ENCODE measurements at regions not wholly inside any gene's neighbourhood (a gene's known extent, or its start where the extent isn't known, plus 50 kb on each side); places are given as distances from the start of the nearest gene placed in this dataset.

DNA sequence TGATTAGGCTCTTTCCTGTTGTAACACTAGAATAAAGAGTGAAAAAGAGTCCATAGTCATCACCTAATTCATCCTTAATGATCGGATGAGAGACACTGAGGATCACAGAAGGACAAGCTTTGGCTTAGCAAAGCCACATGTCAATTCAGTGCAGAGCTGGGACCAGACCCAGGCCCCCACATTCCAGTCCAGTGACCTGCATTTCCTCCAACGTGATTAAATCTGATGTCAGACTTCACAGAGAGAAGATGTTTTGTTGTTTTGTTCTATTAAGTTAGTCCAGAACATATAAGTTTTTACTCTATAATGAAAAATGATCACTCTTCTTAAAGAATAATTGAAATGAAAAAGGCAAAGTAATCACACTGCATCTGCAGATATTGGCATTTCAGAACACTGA lies 377.9 kb upstream of the PAPPA start:
- no peak overlapping the region for H3K27ac Mint-ChIP-seq

DNA sequence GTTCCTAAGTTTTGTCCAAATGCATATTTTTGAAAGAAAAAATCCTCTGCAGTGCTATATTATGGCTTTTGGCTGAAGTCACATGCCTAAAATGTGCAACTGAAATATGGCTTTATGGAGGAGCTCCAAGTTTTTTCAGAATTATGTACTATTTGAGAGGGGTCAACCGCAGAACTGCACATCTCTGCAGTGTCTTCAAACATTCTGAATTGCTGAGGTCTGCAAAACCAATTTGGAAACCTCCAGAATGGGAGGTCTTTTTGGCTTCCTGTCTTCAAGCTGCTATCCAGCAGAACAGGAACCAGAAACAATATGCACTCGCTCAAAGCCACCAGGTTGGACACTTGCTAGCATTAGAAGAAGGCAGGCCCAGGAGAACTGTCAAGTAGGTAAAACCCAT lies 376.0 kb upstream of the PAPPA start:
- Mint-ChIP-seq H3K9me3 (peaks cover under 1% of the 10 kb centered on the region), H3K27me3 (ENCODE audit: insufficient read depth) (no peaks in the 10 kb centered on the region), H3K36me3 (ENCODE audit: low read depth) (no peaks in the 10 kb centered on the region), H3K4me1 (no peaks in the 10 kb centered on the region), H3K4me3 (no peak overlapping the region), H3K27ac (no peak overlapping the region)
- Histone ChIP-seq H3K27me3 (ENCODE audit: control insufficient read depth, insufficient read depth, low read length, poor library complexity, severe bottlenecking) (no peaks in the 10 kb centered on the region), H3K36me3 (ENCODE audit: control insufficient read depth, insufficient read depth, low read length) (no peaks in the 10 kb centered on the region), H3K4me1 (ENCODE audit: control insufficient read depth, insufficient read depth, low read length) (no peaks in the 10 kb centered on the region), H3K4me3 (ENCODE audit: low read length) (no peak overlapping the region), H3K9me3 (ENCODE audit: control insufficient read depth, low read length) (no peaks in the 10 kb centered on the region), H3K27ac (ENCODE audit: low read depth, low read length) (no peak overlapping the region), H3K9ac (ENCODE audit: extremely low read depth, low read length, poor library complexity, severe bottlenecking) (no peak overlapping the region)
- 94 to 100% methylated on average over 2 of the region's 2 CpGs for WGBS, 2 experiments (ENCODE audit: insufficient coverage in 1 of 2, insufficient read length in 1 of 2)
- no peak for DNase-seq
- TF ChIP-seq, protein P1, sequence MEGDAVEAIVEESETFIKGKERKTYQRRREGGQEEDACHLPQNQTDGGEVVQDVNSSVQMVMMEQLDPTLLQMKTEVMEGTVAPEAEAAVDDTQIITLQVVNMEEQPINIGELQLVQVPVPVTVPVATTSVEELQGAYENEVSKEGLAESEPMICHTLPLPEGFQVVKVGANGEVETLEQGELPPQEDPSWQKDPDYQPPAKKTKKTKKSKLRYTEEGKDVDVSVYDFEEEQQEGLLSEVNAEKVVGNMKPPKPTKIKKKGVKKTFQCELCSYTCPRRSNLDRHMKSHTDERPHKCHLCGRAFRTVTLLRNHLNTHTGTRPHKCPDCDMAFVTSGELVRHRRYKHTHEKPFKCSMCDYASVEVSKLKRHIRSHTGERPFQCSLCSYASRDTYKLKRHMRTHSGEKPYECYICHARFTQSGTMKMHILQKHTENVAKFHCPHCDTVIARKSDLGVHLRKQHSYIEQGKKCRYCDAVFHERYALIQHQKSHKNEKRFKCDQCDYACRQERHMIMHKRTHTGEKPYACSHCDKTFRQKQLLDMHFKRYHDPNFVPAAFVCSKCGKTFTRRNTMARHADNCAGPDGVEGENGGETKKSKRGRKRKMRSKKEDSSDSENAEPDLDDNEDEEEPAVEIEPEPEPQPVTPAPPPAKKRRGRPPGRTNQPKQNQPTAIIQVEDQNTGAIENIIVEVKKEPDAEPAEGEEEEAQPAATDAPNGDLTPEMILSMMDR (conservative IDR thresholded peaks at IDR 0.05), result no peak

More for the DNA sequence above, 377.9 kb upstream of the PAPPA start:
- H3K27ac ChIP-seq (ENCODE audit: low read depth, low read length), result no peak overlapping the region
- H3K9ac ChIP-seq (ENCODE audit: extremely low read depth, low read length, poor library complexity, severe bottlenecking), result no peak overlapping the region
- WGBS, 2 experiments (ENCODE audit: insufficient coverage in 1 of 2, insufficient read length in 1 of 2), result 68% methylated on average over 2 of the region's 2 CpGs; no CpG with 5 or more reads in 1 of the 2 experiments
- Mint-ChIP-seq H3K36me3 (ENCODE audit: low read depth) (no peaks in the 10 kb centered on the region), H3K9me3 (no peaks in the 10 kb centered on the region), H3K27me3 (ENCODE audit: insufficient read depth) (no peaks in the 10 kb centered on the region), H3K4me3 (no peak overlapping the region), H3K4me1 (no peaks in the 10 kb centered on the region)
- no peaks in the 10 kb centered on the region for H3K4me1 ChIP-seq (ENCODE audit: control insufficient read depth, insufficient read depth, low read length)
- TF ChIP-seq, protein P1 (conservative IDR thresholded peaks at IDR 0.05), result no peak
- no peaks in the 10 kb centered on the region for H3K9me3 ChIP-seq (ENCODE audit: control insufficient read depth, low read length)
- no peaks in the 10 kb centered on the region for H3K27me3 ChIP-seq (ENCODE audit: control insufficient read depth, insufficient read depth, low read length, poor library complexity, severe bottlenecking)
- no peak overlapping the region for H3K4me3 ChIP-seq (ENCODE audit: low read length)
- DNase-seq, result no peak
- H3K36me3 ChIP-seq (ENCODE audit: control insufficient read depth, insufficient read depth, low read length), result no peaks in the 10 kb centered on the region

DNA sequence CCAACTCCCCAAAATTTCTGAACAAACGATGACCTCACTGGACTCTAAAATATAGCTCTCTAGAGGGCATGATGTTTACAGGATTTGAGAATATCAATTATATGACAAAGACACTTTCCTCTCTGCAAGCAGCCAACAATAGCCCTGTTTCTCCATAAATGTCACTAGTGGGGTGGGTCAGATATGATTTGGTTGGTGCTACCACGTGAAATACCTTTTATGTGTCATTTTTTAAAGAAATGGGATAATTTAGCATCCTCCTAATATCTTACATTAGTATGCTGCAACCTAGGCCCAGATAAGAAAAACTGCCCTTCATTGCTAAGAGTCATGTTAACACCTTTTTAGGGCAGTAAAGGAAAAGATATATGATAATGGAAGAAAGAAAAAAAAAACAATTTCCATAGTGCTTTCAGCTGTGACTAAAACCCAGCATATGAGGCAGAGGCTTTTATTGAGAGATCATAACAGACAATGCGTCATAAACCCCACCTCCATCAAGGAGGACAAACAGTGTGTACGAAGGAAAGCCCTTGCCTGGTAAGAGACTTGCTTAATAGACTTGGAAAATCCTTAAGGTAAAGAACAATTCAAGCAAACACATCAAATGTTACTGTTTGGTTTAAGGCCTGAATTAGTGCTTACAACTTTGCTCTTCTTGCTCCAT lies 372.4 kb upstream of the PAPPA start:
- no peaks in the 10 kb centered on the region for H3K27me3 ChIP-seq (ENCODE audit: control insufficient read depth, insufficient read depth, low read length, poor library complexity, severe bottlenecking)
- Mint-ChIP-seq H3K27ac (no peak overlapping the region), H3K4me1 (no peaks in the 10 kb centered on the region), H3K4me3 (no peak overlapping the region), H3K27me3 (ENCODE audit: insufficient read depth) (no peaks in the 10 kb centered on the region), H3K36me3 (ENCODE audit: low read depth) (no peaks in the 10 kb centered on the region), H3K9me3 (peaks cover 12% of the 10 kb centered on the region)
- no peak overlapping the region for H3K27ac ChIP-seq (ENCODE audit: low read depth, low read length)
- TF ChIP-seq, protein P1 (conservative IDR thresholded peaks at IDR 0.05), result no peak
- no peak for DNase-seq
- 91 to 100% methylated on average over 1 to 3 of the region's 4 CpGs for WGBS, 2 experiments (ENCODE audit: insufficient coverage in 1 of 2, insufficient read length in 1 of 2)
- no peaks in the 10 kb centered on the region for H3K36me3 ChIP-seq (ENCODE audit: control insufficient read depth, insufficient read depth, low read length)
- no peak overlapping the region for H3K4me3 ChIP-seq (ENCODE audit: low read length)
- H3K9me3 ChIP-seq (ENCODE audit: control insufficient read depth, low read length), result no peaks in the 10 kb centered on the region
- H3K4me1 ChIP-seq (ENCODE audit: control insufficient read depth, insufficient read depth, low read length), result no peaks in the 10 kb centered on the region
- H3K9ac ChIP-seq (ENCODE audit: extremely low read depth, low read length, poor library complexity, severe bottlenecking), result no peak overlapping the region

Data from endodermal cell (in vitro differentiated cells).